H1 (cell line): ENCODE measurements at regions not wholly inside any gene's neighbourhood (a gene's known extent, or its start where the extent isn't known, plus 50 kb on each side); places are given as distances from the start of the nearest gene placed in this dataset.

ENCODE experiments used
- CTCF ChIA-PET: fragments of 300-600 bp; sonication (Branson Sonifier 250); formaldehyde crosslinking; loops from one replicate; lab custom pipeline; 2021; ENCODE audit not compliant: partially characterized antibody; lab: Charles Lee
- POLR2A ChIA-PET: fragments of 300-600 bp; sonication (Branson Sonifier 250); formaldehyde crosslinking; loops from one replicate; lab custom pipeline; 2021; ENCODE audit warnings: inconsistent platforms; ENCODE audit not compliant: partially characterized antibody; lab: Charles Lee
- DNase-seq, 2 experiments: peaks; one replicate each; pipeline versions ENCODE4 v3.0.0 to v3.0.0-alpha.2; 2010 to 2022; ENCODE audit warnings: low spot score in 2 of 2, low read depth in 1 of 2, mixed read lengths in 1 of 2
- FAIRE-seq: peaks from 2 replicates; lab custom pipeline; 2011; peaks lifted over from hg19 to GRCh38; lab: Jason Lieb, UNC
- H2AFZ ChIP-seq: 2 replicates; pipeline ENCODE4 v1.8.1; 2012; ENCODE audit warnings: low read length, inconsistent platforms
- H2AK5ac ChIP-seq: 2 replicates; pipeline ENCODE4 v1.6.1; 2013; ENCODE audit warnings: low read depth, low read length
- H2BK120ac ChIP-seq: replicated peaks from 2 replicates; pipeline ENCODE3; 2013; ENCODE audit warnings: low read depth, low read length, inconsistent platforms
- H2BK12ac ChIP-seq: 2 replicates; pipeline ENCODE4 v1.6.1; 2013; ENCODE audit warnings: low read depth, low read length
- H2BK15ac ChIP-seq: 2 replicates; pipeline ENCODE4 v1.6.1; 2013; ENCODE audit warnings: low read length
- H2BK20ac ChIP-seq: 2 replicates; pipeline ENCODE4 v1.6.1; 2013; ENCODE audit warnings: low read length
- H2BK5ac ChIP-seq: 2 replicates; pipeline ENCODE4 v1.6.1; 2013; ENCODE audit warnings: low read depth, low read length
- H3K14ac ChIP-seq: 2 replicates; pipeline ENCODE4 v1.6.1; 2013; ENCODE audit warnings: inconsistent platforms; ENCODE audit not compliant: insufficient read length
- H3K18ac ChIP-seq: 2 replicates; pipeline ENCODE4 v1.6.1; 2013; ENCODE audit warnings: low read length; ENCODE audit errors: extremely low read depth
- H3K23ac ChIP-seq: 2 replicates; pipeline ENCODE4 v1.6.1; 2013; ENCODE audit warnings: inconsistent platforms; ENCODE audit not compliant: insufficient read length
- H3K23me2 ChIP-seq: 2 replicates; pipeline ENCODE4 v1.6.1; 2013; ENCODE audit warnings: low read depth, low read length
- H3K27ac ChIP-seq: 2 replicates; pipeline ENCODE4 v1.6.1; 2011; ENCODE audit warnings: low read depth, low read length, inconsistent platforms
- H3K27me3 ChIP-seq, 4 experiments: replicated peaks in 1 of 4; 1 replicate in 1 of 4; 2 replicates in 3 of 4; pipeline versions ENCODE4 v1.6.1 to v1.8.1; 2011 to 2013; ENCODE audit warnings: low read length in 3 of 4, mild to moderate bottlenecking in 3 of 4, inconsistent platforms in 2 of 4, mixed read lengths in 2 of 4, moderate library complexity in 1 of 4; ENCODE audit not compliant: control insufficient read depth in 3 of 4, insufficient read depth in 3 of 4; ENCODE audit errors: extremely low read depth in 1 of 4
- H3K36me3 ChIP-seq, 4 experiments: 2 replicates each; pipeline versions ENCODE4 v1.6.1 to v1.8.1; 2011 to 2013; ENCODE audit warnings: mild to moderate bottlenecking in 4 of 4, low read length in 3 of 4, moderate library complexity in 2 of 4, control low read depth in 1 of 4, inconsistent platforms in 1 of 4; ENCODE audit not compliant: insufficient read depth in 4 of 4, control insufficient read depth in 2 of 4
- H3K4ac ChIP-seq: replicated peaks from 2 replicates; pipeline ENCODE3; 2013; ENCODE audit warnings: low read length, low read depth, mixed read lengths, inconsistent platforms; ENCODE audit not compliant: insufficient read length
- H3K4me1 ChIP-seq, 4 experiments: replicated peaks in 1 of 4; 1 replicate in 1 of 4; 2 replicates in 3 of 4; pipeline versions ENCODE4 v1.6.1 to v1.8.1; 2011 to 2013; ENCODE audit warnings: low read length in 3 of 4, inconsistent platforms in 2 of 4, mixed read lengths in 1 of 4; ENCODE audit not compliant: insufficient read depth in 4 of 4, control insufficient read depth in 3 of 4
- H3K4me2 ChIP-seq, 2 experiments: 2 replicates each; pipeline versions ENCODE4 v1.6.1 to v1.8.1; 2011 to 2013; ENCODE audit warnings: low read depth in 2 of 2, low read length in 2 of 2, control low read depth in 1 of 2, inconsistent platforms in 1 of 2, mild to moderate bottlenecking in 1 of 2; ENCODE audit not compliant: insufficient read depth in 1 of 2
- H3K4me3 ChIP-seq, 4 experiments: fragments of 200-600, 300-600 bp in 1 of 4; sonication (generic), shearing (Covaris generic), sonication (Bioruptor Twin) in 1 of 4; 2 replicates each; pipeline versions ENCODE4 v1.5.1 to v1.8.1; 2011 to 2016; ENCODE audit warnings: low read length in 4 of 4, low read depth in 3 of 4, control low read depth in 2 of 4, inconsistent platforms in 2 of 4, mild to moderate bottlenecking in 2 of 4, mixed read lengths in 1 of 4, moderate library complexity in 1 of 4; ENCODE audit not compliant: insufficient read depth in 2 of 4; ENCODE audit errors: extremely low read depth in 1 of 4
- H3K56ac ChIP-seq: replicated peaks from 2 replicates; pipeline ENCODE3; 2013; ENCODE audit warnings: low read depth, mild to moderate bottlenecking, mixed read lengths, low read length, inconsistent platforms; ENCODE audit not compliant: insufficient read length
- H3K79me1 ChIP-seq: 2 replicates; pipeline ENCODE4 v1.6.1; 2013; ENCODE audit warnings: low read depth, low read length, control low read depth
- H3K79me2 ChIP-seq, 2 experiments: 2 replicates each; pipeline versions ENCODE4 v1.6.1 to v1.8.1; 2012 to 2013; ENCODE audit warnings: low read length in 2 of 2, mild to moderate bottlenecking in 2 of 2, inconsistent platforms in 1 of 2; ENCODE audit not compliant: insufficient read depth in 2 of 2, control insufficient read depth in 1 of 2
- H3K9ac ChIP-seq, 4 experiments: replicated peaks in 1 of 4; 1 replicate in 1 of 4; 2 replicates in 3 of 4; pipeline versions ENCODE4 v1.6.1 to v1.8.1; 2011 to 2013; ENCODE audit warnings: low read depth in 3 of 4, low read length in 3 of 4, control low read depth in 2 of 4, mild to moderate bottlenecking in 2 of 4, moderate library complexity in 2 of 4, inconsistent platforms in 1 of 4; ENCODE audit errors: extremely low read depth in 1 of 4
- H3K9me3 ChIP-seq, 2 experiments: 2 replicates each; pipeline versions ENCODE4 v1.6.1 to v1.8.1; 2012 to 2013; ENCODE audit warnings: mild to moderate bottlenecking in 2 of 2, moderate library complexity in 2 of 2, control low read depth in 1 of 2, inconsistent platforms in 1 of 2, low read depth in 1 of 2, low read length in 1 of 2, mixed read lengths in 1 of 2; ENCODE audit not compliant: insufficient read depth in 2 of 2
- H4K20me1 ChIP-seq, 2 experiments: replicated peaks in 1 of 2; 2 replicates each; pipeline versions ENCODE3 to v1.8.1; 2011 to 2013; ENCODE audit warnings: inconsistent platforms in 2 of 2, low read length in 2 of 2, mild to moderate bottlenecking in 1 of 2; ENCODE audit not compliant: insufficient read depth in 2 of 2, control insufficient read depth in 1 of 2
- H4K5ac ChIP-seq: 2 replicates; pipeline ENCODE4 v1.6.1; 2013; ENCODE audit warnings: low read length, low read depth, mixed read lengths, inconsistent platforms; ENCODE audit not compliant: insufficient read length
- H4K8ac ChIP-seq: 2 replicates; pipeline ENCODE4 v1.8.0; 2013; ENCODE audit warnings: mild to moderate bottlenecking, moderate library complexity, low read length, inconsistent platforms; ENCODE audit not compliant: insufficient read depth; ENCODE audit errors: extremely low read depth
- H4K91ac ChIP-seq: replicated peaks from 2 replicates; pipeline ENCODE3; 2013; ENCODE audit warnings: low read length, mixed read lengths, inconsistent platforms; ENCODE audit not compliant: insufficient read length
- CBX5 ChIP-seq: fragments of 300-800, 300-1000 bp; sonication (generic); IDR thresholded peaks from 2 replicates; pipeline ENCODE4 v1.7.1; 2016; ENCODE audit warnings: antibody characterized with exemption, low read length, low read depth
- CHD1 ChIP-seq: IDR thresholded peaks from 2 replicates; pipeline ENCODE4 v1.6.1; 2012; ENCODE audit warnings: low read depth, low read length, improper control_type of control experiment
- CREB1 ChIP-seq: IDR thresholded peaks from 2 replicates; pipeline ENCODE4 v1.6.1; 2012; ENCODE audit warnings: inconsistent platforms
- CTBP2 ChIP-seq: IDR thresholded peaks from 2 replicates; pipeline ENCODE4 v1.7.0; 2011; ENCODE audit warnings: borderline replicate concordance, mild to moderate bottlenecking, moderate library complexity, mixed read lengths, low read length; ENCODE audit not compliant: insufficient read depth, insufficient read length
- EGR1 ChIP-seq: IDR thresholded peaks from 2 replicates; pipeline ENCODE4 v1.6.1; 2011; ENCODE audit warnings: low read depth, low read length, borderline replicate concordance
- HDAC6 ChIP-seq: IDR thresholded peaks from one replicate; pipeline ENCODE4 v1.7.1; 2012; ENCODE audit warnings: low read depth, mild to moderate bottlenecking, inconsistent platforms, low read length, moderate library complexity
- KDM4A ChIP-seq: IDR thresholded peaks from one replicate; pipeline ENCODE4 v1.7.1; 2012; ENCODE audit warnings: low read depth, mild to moderate bottlenecking, moderate library complexity, low read length, inconsistent platforms; ENCODE audit not compliant: severe bottlenecking
- NANOG ChIP-seq: IDR thresholded peaks from 2 replicates; pipeline ENCODE4 v1.6.1; 2011; ENCODE audit warnings: low read length, low read depth, mild to moderate bottlenecking, inconsistent platforms; ENCODE audit not compliant: insufficient read depth, poor library complexity, severe bottlenecking
- POLR2AphosphoS5 ChIP-seq: IDR thresholded peaks from 2 replicates; pipeline ENCODE4 v1.6.1; 2011; ENCODE audit warnings: low read depth, low read length
- POU5F1 ChIP-seq: IDR thresholded peaks from 2 replicates; pipeline ENCODE4 v1.6.1; 2011; ENCODE audit warnings: low read depth, mild to moderate bottlenecking, low read length, moderate library complexity
- RBBP5 ChIP-seq: IDR thresholded peaks from 2 replicates; pipeline ENCODE4 v1.7.1; 2012; ENCODE audit warnings: low read depth, mild to moderate bottlenecking, inconsistent platforms, low read length, moderate library complexity, borderline replicate concordance
- SRF ChIP-seq: IDR thresholded peaks from 2 replicates; pipeline ENCODE4 v1.6.1; 2011; ENCODE audit warnings: mild to moderate bottlenecking, low read depth, low read length, moderate library complexity
- SUZ12 ChIP-seq: fragments of 200-600 bp; sonication (generic); IDR thresholded peaks from 2 replicates; pipeline ENCODE4 v1.6.1; 2012; ENCODE audit warnings: mild to moderate bottlenecking, inconsistent platforms, low read length, moderate library complexity, mixed read lengths
- TAF1 ChIP-seq: IDR thresholded peaks from 2 replicates; pipeline ENCODE4 v1.6.1; 2011; ENCODE audit warnings: mild to moderate bottlenecking, low read depth, low read length
- TBP ChIP-seq: IDR thresholded peaks from 2 replicates; pipeline ENCODE4 v1.6.1; 2011; ENCODE audit warnings: low read depth, low read length, improper control_type of control experiment
- WGBS, 2 experiments: shearing (Covaris generic) in 1 of 2; methylation state at CpG; one replicate each; pipeline versions ENCODE4 v1.1.6 to v1.1.7; 2013 to 2015; ENCODE audit warnings: low lambda C conversion rate in 2 of 2, mixed read lengths in 2 of 2, inconsistent platforms in 1 of 2, low coverage in 1 of 2, missing lambda C conversion rate in 1 of 2; ENCODE audit not compliant: insufficient replicate concordance in 2 of 2, insufficient coverage in 1 of 2, insufficient read length in 1 of 2; ENCODE audit errors: extremely low coverage in 1 of 2, missing lambda C conversion rate in 1 of 2; 5-methylcytosine and 5-hydroxymethylcytosine counted together

- no peak for FAIRE-seq
- H3K27me3 ChIP-seq, result peaks cover 0 to 6% (median 2%) of the 10 kb centered on the region in 4 experiments; a peak in 3 of 7 replicates
- no peak overlapping the region for H4K91ac ChIP-seq
- no peak overlapping the region for H2BK5ac ChIP-seq
- no peak overlapping the region for H3K18ac ChIP-seq
- no peak for DNase-seq
- POLR2A ChIA-PET, result no interaction called here
- no peaks in the 10 kb centered on the region for H3K36me3 ChIP-seq
- H3K23ac ChIP-seq, result no peak overlapping the region
- no peak overlapping the region for H2AFZ ChIP-seq
- no peak overlapping the region for H2BK20ac ChIP-seq
- H3K9me3 ChIP-seq, result peaks cover 0 to 8% of the 10 kb centered on the region in 2 experiments; a peak in 2 of 4 replicates
- no peak overlapping the region for H4K5ac ChIP-seq
- no peak overlapping the region for H4K8ac ChIP-seq
- H2BK15ac ChIP-seq, result no peak overlapping the region
- no peak overlapping the region for H3K4me2 ChIP-seq
- H2AK5ac ChIP-seq, result no peak overlapping the region
- H3K9ac ChIP-seq, result 0 out of 7 replicates have a peak overlapping the region, but pooled peaks of 1 of the 4 experiments have one; percentile 27
- no peaks in the 10 kb centered on the region; the same call in none of the 2 replicates for H3K23me2 ChIP-seq
- H3K4me1 ChIP-seq, result no peaks in the 10 kb centered on the region
- no peak overlapping the region for H3K4me3 ChIP-seq
- H3K79me1 ChIP-seq, result no peaks in the 10 kb centered on the region
- H3K79me2 ChIP-seq, result no peaks in the 10 kb centered on the region
- no peak overlapping the region for H3K56ac ChIP-seq
- H3K4ac ChIP-seq, result peak overlapping the region; percentile 84
- H3K14ac ChIP-seq, result peak overlapping the region; percentile 37
- peaks cover 0 to 3% of the 10 kb centered on the region in 2 experiments for H4K20me1 ChIP-seq
- H2BK120ac ChIP-seq, result no peak overlapping the region
- peak overlapping the region; percentile 94; the same call in 1 of the 2 replicates for H2BK12ac ChIP-seq
- WGBS, 2 experiments, result 76% methylated on average over 13 of the region's 13 CpGs; no CpG with 5 or more reads in 1 of the 2 experiments
- H3K27ac ChIP-seq, result no peak overlapping the region
- CTCF ChIA-PET, result no interaction called here
- TF ChIP-seq TAF1 (no peak), POU5F1 (no peak), TBP (no peak), SUZ12 (no peak), HDAC6 (no peak), CTBP2 (no peak), RBBP5 (no peak), CBX5 (no peak), EGR1 (no peak), POLR2AphosphoS5 (no peak), CREB1 (no peak), CHD1 (no peak), NANOG (no peak), SRF (no peak), KDM4A (no peak)
Measured at GRCh38 chr2:8398040-8398668, 283.7 kb upstream of the ID2 start.
